Mesodermal cell (in vitro differentiated cells): ENCODE measurements at regions not wholly inside any gene's neighbourhood (a gene's known extent, or its start where the extent isn't known, plus 50 kb on each side); places are given as distances from the start of the nearest gene placed in this dataset.

Experiments used
- H3K27ac ChIP-seq: 2 replicates; pipeline ENCODE4 v1.7.0; 2013; ENCODE audit warnings: mild to moderate bottlenecking, low read depth, low read length, moderate library complexity; ENCODE audit not compliant: severe bottlenecking
- H3K36me3 ChIP-seq: 2 replicates; pipeline ENCODE4 v1.7.1; 2013; ENCODE audit warnings: mild to moderate bottlenecking, low read length, moderate library complexity; ENCODE audit not compliant: control insufficient read depth, insufficient read depth
- H3K4me1 ChIP-seq: one replicate; pipeline ENCODE4 v1.7.1; 2013; ENCODE audit warnings: mild to moderate bottlenecking, low read length; ENCODE audit not compliant: insufficient read depth, control insufficient read depth, poor library complexity, severe bottlenecking
- H3K4me3 ChIP-seq: 2 replicates; pipeline ENCODE4 v1.7.0; 2013; ENCODE audit warnings: low read length, control low read depth, mild to moderate bottlenecking; ENCODE audit not compliant: insufficient read depth, poor library complexity, severe bottlenecking; ENCODE audit errors: extremely low read depth
- H3K9me3 ChIP-seq: 2 replicates; pipeline ENCODE4 v1.7.1; 2013; ENCODE audit warnings: mild to moderate bottlenecking, low read length, moderate library complexity; ENCODE audit not compliant: control insufficient read depth
- WGBS, 2 experiments: methylation state at CpG; one replicate each; pipeline ENCODE4 v1.1.5; 2013; ENCODE audit warnings: missing lambda C conversion rate in 2 of 2; ENCODE audit not compliant: insufficient coverage in 2 of 2; 5-methylcytosine and 5-hydroxymethylcytosine counted together

DNA sequence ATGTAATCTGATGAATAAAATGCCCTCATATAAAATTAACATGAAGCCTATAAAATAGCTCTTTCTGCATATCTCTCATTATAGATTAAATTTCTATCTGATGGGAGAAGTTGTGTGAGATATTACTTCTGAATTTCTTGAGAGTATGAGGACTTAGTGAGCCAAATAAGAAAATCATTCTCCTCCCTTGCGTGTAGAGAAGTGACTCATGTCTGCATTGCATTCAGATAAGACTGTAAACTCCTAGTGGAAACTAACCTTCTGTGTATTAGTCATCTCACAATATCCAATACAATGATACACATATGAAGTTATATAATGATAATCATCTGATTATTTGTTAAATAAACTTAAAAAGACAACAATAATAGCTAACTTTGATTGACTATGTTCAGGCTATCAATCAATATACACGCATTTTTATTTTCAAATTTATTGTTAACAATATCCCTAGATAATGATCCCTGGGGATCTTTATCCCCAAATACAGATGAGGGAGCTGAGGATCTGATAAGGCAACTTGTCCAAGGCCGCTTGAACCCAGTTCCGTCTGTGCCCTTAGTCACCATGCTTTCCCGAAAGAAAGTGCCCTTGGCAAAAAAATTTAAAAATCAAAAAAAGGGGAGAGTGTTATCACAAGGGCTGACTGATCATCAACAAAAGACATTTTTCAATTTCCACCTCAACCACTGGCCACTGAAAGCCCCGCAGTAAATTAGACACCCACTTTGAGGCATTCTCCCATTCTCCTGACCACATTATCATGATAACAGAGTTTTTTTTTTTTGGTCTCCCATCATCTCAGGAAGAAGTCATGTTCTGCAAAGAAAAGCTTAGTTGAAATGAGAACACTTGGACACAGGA, 189.2 kb upstream of the RASSF8 start:
- H3K4me1 ChIP-seq = peaks cover 3% of the 10 kb centered on the region
- no peaks in the 10 kb centered on the region for H3K36me3 ChIP-seq
- 81 to 100% methylated on average over 1 to 4 of the region's 6 CpGs for WGBS, 2 experiments
- no peaks in the 10 kb centered on the region for H3K9me3 ChIP-seq
- no peak overlapping the region for H3K4me3 ChIP-seq
- H3K27ac ChIP-seq = no peak overlapping the region

DNA sequence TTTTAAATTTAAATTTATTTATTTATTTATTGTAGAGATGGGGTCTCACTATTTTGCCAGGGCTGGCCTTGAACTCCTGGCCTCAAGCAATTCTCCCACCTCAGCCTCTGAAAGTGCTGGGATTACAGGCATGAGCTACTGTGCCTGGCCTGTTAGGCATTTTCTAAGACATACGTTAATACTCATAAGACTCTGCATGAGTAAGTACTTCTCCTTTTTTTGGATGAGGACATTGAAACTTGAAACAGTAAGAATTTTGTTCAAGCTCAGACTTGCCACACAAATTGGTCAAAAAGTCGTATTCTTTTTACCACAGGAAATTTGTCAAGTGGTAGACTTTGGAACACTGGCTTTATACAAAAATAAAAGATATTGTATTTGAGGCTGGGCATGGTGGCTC, 187.4 kb upstream of the RASSF8 start:
- 50 to 88% methylated on average over 1 to 2 of the region's 2 CpGs for WGBS, 2 experiments
- Histone ChIP-seq H3K27ac (no peak overlapping the region), H3K36me3 (no peaks in the 10 kb centered on the region)

DNA sequence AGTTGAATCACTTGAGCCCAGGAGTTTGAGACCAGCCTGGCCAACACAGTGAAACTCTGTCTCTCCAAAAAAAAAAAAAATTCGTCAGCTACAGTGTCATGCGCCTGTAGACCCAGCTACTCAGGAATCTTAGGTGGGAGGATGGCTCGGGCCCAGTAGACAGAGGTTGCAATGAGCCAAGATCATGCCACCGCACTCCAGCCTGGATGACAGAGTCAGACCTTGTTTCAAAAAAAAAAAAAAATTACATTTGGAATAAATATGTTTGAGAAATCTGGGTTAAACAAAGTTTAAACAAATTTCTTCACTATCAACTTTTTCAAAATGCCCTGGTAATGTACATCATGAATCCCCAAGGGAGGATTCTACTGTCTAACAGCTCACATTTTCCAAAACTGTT, 187.0 kb upstream of the RASSF8 start:
- Histone ChIP-seq H3K36me3 (no peaks in the 10 kb centered on the region), H3K4me3 (no peak overlapping the region), H3K4me1 (peaks cover 8% of the 10 kb centered on the region), H3K27ac (no peak overlapping the region), H3K9me3 (no peaks in the 10 kb centered on the region)
- 100% methylated on average over 1 of the region's 4 CpGs for WGBS, 2 experiments

More for the DNA sequence above, 187.4 kb upstream of the RASSF8 start:
- Histone ChIP-seq H3K4me3 (no peak overlapping the region), H3K4me1 (peaks cover 4% of the 10 kb centered on the region), H3K9me3 (no peaks in the 10 kb centered on the region)

DNA sequence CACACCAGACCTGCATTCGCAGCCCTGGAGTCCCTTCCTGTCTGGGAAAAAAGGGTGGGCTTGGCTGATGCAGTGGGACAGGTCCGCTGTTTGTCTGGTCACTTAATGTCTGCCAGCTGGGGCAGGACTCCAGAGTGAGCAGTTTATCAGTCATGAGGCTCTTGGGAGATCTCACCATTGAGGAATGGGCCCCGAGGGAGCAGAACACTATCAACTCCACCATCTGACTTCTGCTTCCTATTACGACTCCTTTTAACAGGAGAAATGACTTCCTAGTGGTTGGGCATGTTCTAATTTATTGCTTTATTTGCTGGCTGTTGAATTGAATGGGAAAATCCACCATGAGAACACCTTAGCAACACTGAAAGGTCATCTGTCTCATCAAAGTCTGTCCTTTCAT, 182.5 kb upstream of the RASSF8 start:
- no peak overlapping the region for H3K4me3 ChIP-seq
- H3K27ac ChIP-seq = peak overlapping the region; percentile 65
- H3K4me1 ChIP-seq = peaks cover 4% of the 10 kb centered on the region
- WGBS, 2 experiments = 59% methylated on average over 3 of the region's 4 CpGs; no CpG with 5 or more reads in 1 of the 2 experiments
- H3K9me3 ChIP-seq = no peaks in the 10 kb centered on the region
- H3K36me3 ChIP-seq = no peaks in the 10 kb centered on the region

DNA sequence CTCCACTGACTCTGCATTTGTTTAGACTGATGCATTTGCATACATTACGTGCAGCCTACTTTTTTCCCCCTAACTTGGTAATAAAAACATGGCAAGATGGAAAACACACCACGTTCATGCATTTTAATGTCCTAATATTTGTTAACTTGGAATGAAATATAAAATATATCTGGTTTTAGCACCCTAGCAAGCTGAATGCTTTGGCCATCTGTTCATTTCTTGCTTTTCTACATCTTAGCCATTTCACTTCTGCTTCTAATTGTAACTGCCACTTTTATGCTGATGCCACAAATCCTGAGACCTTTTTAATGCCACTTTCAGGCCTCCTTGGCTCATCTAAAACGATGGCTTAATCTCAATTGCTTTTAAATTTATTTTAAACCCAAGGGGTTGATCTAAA, 177.7 kb upstream of the RASSF8 start:
- Histone ChIP-seq H3K4me3 (no peak overlapping the region), H3K4me1 (peaks cover 4% of the 10 kb centered on the region), H3K36me3 (no peaks in the 10 kb centered on the region), H3K9me3 (no peaks in the 10 kb centered on the region), H3K27ac (no peak overlapping the region)
- WGBS, 2 experiments = 100% methylated on average over 1 of the region's 3 CpGs; no CpG with 5 or more reads in 1 of the 2 experiments

DNA sequence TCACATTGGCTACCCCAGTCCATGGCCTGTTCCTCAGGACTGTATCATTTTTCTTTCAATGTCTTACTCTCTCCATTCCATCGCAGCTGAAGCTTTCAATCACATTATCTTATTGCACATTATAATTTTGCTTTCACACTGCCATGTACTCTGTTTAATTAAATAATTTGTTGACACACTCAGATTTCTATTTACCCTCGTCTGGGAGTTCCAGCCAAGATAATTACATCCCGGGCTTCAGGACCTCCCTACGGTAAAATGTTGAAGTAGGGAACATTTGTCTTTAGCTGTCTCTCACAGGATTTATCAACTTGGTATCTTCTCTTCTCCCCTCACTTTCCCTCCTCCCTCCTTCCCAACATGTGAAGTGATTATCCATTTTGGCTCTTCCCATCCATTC, 177.2 kb upstream of the RASSF8 start:
- H3K9me3 ChIP-seq = no peaks in the 10 kb centered on the region
- H3K4me3 ChIP-seq = no peak overlapping the region
- no peak overlapping the region for H3K27ac ChIP-seq
- peaks cover 2% of the 10 kb centered on the region for H3K4me1 ChIP-seq
- 78% methylated on average over 2 of the region's 4 CpGs; no CpG with 5 or more reads in 1 of the 2 experiments for WGBS, 2 experiments
- H3K36me3 ChIP-seq = no peaks in the 10 kb centered on the region

DNA sequence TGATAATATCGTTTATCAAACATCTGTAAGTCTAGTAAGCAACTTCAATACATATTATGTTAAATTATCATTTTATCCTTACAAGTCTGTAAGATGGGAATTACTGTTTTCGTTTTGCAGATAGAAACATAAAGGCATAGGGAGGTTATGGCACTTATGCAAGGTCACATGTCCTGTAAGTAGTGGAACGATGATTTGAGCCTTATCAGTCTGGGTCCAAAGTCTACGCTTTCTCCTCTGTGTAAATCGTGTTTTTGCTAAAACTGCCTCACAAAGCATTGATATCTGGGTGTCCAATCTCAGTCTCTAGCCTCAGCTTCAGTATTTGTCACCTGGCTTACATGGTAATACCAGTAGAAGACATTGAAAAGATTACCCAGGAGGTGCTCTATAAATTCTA, 174.9 kb upstream of the RASSF8 start:
- no peaks in the 10 kb centered on the region for H3K36me3 ChIP-seq
- no peak overlapping the region for H3K4me3 ChIP-seq
- no peaks in the 10 kb centered on the region for H3K4me1 ChIP-seq
- H3K9me3 ChIP-seq = no peaks in the 10 kb centered on the region
- H3K27ac ChIP-seq = no peak overlapping the region
- WGBS, 2 experiments = 90 to 96% methylated on average over 4 of the region's 5 CpGs

DNA sequence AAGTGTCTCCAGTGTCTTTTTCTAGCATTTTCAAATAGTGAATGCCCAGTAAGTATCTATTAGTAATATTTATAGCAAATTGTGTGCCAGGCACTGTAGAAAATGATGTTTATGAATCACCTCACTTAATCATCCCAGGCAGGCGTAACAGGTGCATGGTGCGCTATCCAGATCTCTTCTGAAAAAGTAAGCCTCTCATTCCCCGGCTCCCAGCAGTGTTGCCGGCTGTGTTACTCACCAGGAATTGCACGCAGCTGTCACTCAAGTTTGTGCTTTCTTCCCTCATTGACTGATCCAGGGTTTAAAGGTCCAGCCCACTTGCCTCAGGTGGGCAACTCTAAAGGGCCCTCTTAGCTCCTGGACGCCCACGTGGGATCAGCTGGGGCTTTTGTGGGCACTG, 173.8 kb upstream of the RASSF8 start:
- H3K27ac ChIP-seq = no peak overlapping the region
- no peaks in the 10 kb centered on the region for H3K4me1 ChIP-seq
- WGBS, 2 experiments = 93 to 94% methylated on average over 7 of the region's 7 CpGs
- H3K9me3 ChIP-seq = no peaks in the 10 kb centered on the region
- no peaks in the 10 kb centered on the region for H3K36me3 ChIP-seq
- no peak overlapping the region for H3K4me3 ChIP-seq

DNA sequence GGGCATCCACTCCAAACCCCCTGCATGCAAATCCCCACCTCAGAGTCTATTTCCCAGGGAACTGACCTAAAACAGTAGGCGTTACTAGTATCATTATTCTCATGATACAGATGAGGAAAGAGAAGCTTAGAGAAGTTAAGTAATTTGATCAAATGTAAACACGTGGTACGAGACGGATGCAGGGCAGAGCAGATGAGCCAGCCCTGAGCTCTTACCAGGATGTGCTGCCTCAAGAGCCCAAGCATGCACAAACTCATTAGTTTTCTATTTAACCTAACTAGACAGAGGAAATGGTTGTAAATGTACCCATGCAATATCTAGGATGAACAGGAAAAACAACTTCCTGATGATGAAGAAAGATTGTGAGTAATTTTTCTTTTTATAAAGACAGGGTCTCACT, 173.3 kb upstream of the RASSF8 start:
- WGBS, 2 experiments = 88 to 100% methylated on average over 3 of the region's 4 CpGs
- H3K4me3 ChIP-seq = no peak overlapping the region
- H3K27ac ChIP-seq = no peak overlapping the region
- H3K36me3 ChIP-seq = no peaks in the 10 kb centered on the region
- H3K9me3 ChIP-seq = no peaks in the 10 kb centered on the region
- H3K4me1 ChIP-seq = no peaks in the 10 kb centered on the region

DNA sequence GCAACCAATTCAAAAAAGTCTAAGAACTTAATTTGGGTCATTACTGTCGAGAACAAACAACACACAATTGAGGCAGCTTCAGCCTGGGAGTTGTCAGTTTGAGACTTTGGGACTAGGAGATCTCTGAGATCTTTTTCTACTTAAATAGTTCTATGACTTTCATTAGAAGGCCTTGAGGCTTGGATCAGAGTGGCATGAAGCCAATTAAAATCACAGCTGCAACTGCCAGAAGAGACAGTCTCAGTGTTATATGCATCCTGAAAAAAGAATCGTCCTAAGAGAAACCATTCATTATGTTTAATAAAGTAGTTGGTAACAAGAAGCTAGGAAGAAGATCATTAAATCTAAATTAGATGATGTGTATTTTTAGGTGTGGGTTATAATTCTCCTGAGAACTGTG, 170.8 kb upstream of the RASSF8 start:
- 100% methylated on average over 1 of the region's 2 CpGs; no CpG with 5 or more reads in 1 of the 2 experiments for WGBS, 2 experiments
- Histone ChIP-seq H3K9me3 (no peaks in the 10 kb centered on the region), H3K4me1 (no peaks in the 10 kb centered on the region), H3K27ac (no peak overlapping the region), H3K36me3 (no peaks in the 10 kb centered on the region), H3K4me3 (no peak overlapping the region)

DNA sequence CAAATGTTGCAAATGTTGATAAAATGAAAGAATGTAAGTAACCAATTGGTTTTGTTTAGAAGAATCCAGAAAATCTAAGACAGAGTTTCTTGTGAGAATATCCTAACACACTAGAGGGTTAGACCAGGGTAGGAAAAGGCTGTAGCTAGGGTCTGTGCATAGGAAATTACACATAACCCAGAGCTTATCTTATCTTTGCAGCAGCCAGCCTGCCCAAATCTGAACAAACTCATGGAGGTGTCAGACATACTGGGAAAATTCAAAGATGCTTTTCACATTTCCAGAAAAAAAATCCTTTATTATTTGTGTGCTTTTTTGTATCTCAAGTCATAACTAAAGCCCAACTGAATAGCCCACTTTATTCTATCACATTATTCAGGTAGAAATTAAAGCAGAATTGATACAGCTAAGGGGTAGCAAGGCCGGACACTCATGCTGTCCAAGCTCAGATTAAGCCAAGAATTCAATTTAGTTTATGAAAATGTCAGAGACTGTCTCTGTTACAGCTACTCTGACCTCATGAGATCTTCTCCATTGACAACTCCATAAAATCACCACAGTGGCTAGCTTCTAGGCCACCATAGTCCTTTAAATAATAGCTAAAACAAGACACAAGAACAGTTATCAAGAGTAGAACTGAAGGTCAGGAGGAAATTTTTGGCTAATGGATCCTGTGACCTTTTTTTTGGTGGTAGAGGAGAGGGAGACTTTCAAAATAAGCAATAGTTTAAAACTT, 169.6 kb upstream of the RASSF8 start:
- Histone ChIP-seq H3K4me1 (no peaks in the 10 kb centered on the region), H3K27ac (no peak overlapping the region), H3K9me3 (no peaks in the 10 kb centered on the region), H3K4me3 (no peak overlapping the region), H3K36me3 (no peaks in the 10 kb centered on the region)
- 80 to 89% methylated on average over 1 of the region's 1 CpG for WGBS, 2 experiments
